ENCODE measurements at regions not wholly inside any gene's neighbourhood (a gene's known extent, or its start where the extent isn't known, plus 50 kb on each side); places are given as distances from the start of the nearest gene placed in this dataset.

DNA sequence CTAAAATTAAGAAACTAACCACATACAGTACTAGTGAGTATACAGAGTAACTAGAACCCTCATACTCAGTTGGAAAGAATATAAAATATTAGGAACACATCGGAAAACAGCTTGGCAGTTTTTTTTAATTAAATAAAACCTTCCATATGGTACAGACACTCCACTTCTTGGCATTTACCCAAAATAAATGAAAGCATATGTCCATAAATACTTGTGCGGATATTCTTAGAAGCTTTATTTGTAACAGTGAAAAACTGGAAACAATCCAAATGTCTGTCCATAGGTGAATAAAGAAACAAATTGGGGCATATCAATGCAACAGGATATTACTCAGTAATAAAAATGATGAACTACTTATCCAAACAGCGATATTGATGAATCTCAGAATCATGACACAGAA is 410.0 kb downstream of the HTR7 start:
- no peak for DNase-seq (ENCODE audit: extremely low read depth in 1 of 2, low read depth in 1 of 2)

DNA sequence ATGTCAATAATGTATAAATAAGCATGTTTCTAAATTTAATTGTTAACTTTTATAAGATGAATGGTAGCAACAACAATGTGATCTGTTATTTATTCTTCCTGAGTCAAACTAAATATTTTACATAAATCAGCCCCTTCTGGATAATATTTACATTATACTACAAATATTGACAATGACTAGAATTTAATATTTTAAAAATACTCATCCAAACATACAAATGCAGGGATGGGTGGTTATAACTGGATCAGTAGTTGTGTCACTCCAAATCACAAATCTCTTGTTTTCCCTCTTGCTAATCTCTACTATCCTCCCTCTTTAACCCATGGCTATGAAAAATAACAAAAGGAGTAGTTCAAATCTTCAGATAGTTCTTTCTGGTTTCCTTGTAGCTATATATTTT is 407.0 kb downstream of the HTR7 start:
- DNase-seq (ENCODE audit: extremely low read depth in 1 of 2, low read depth in 1 of 2), result no peak

DNA sequence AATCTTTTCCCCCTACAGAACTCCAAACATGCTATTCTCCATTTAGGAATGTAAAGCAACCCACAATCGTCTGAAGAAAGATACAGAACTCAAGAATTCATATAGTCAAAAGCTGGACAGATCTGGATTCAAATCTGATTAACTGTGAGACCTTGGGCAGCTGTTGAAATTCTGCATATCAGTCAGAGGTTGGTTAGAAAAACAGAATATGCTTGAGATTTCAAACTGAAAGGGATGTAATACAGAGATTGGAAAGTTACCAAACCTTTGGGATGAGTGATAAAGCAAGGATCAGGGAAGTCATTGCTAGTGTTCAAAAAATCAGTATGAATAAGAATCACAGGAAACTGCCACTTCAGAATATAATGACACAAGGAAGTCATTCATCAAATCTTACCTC is 406.6 kb downstream of the HTR7 start:
- no peak for DNase-seq (ENCODE audit: extremely low read depth in 1 of 2, low read depth in 1 of 2)

DNA sequence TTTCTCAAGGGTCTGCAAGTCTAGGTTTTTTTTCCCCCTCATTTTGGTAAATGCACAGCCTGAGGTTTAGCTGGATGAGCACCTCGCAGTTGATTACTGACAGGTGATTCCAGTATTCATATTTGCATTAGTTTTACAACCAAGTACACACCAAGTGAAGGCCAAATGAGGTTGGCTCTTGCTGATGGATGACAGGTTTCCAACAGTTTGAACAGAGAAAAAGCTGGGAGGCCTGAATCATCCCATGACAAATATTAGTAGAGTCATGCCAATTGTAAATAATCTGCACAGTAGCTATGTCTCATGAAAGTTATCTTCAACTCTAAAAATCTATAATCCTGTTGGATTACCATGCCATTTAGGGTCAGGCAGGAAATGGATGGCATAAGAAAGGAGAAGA is 399.8 kb downstream of the HTR7 start:
- DNase-seq (ENCODE audit: extremely low read depth in 1 of 2, low read depth in 1 of 2), result no peak

DNA sequence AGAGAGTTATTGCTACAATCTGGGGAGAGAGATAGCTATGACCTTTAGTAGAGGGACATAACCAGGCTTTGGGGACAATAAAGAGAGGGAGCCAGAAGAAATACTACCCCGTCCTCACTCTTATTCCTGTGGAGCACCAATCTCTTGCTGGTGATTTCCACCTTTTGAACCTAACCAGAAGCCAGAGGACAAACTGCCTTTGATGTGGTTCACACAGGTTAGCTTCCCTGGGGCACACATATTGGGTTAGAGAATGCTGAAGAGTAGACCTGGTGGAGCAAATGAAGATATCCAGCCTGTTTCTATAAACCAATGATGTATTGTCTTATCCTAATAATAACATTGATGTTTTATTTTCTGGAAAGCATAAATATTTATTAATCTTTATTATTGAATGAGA is 399.3 kb downstream of the HTR7 start:
- DNase-seq (ENCODE audit: extremely low read depth in 1 of 2, low read depth in 1 of 2), result no peak

DNA sequence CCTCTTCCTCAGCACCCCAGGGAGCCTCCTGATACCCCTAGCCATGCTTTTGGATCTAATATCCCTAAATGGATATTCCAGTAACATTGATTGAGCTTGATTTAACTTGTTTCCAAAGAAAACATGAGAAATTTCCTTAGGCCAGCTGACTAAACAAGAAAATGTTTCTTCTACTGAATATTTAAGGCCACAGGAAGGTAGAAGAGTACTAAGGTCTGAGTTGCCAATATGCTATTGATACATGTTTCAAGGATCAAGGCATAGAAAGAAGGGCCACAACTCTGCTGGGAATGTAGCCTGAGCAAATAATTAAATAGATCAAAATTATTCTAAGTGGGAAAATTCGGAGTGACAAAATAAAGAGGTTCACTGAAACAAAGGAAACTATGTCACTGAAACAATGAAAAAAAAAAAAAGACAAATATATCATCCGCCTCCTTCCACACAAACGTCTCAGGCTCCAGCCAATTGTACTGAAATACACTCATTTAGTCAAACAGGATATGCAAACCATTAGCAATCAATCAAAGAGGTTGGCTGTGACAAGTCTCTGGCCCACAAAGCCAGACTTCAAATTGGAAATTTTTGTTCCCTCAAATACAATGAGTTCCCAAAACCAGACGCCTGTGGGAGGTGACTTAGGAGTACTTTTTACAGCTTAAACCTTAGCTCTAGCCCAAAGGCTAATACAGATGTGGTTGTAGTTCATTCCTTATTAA is 396.2 kb downstream of the HTR7 start:
- DNase-seq (ENCODE audit: extremely low read depth in 1 of 2, low read depth in 1 of 2), result no peak

DNA sequence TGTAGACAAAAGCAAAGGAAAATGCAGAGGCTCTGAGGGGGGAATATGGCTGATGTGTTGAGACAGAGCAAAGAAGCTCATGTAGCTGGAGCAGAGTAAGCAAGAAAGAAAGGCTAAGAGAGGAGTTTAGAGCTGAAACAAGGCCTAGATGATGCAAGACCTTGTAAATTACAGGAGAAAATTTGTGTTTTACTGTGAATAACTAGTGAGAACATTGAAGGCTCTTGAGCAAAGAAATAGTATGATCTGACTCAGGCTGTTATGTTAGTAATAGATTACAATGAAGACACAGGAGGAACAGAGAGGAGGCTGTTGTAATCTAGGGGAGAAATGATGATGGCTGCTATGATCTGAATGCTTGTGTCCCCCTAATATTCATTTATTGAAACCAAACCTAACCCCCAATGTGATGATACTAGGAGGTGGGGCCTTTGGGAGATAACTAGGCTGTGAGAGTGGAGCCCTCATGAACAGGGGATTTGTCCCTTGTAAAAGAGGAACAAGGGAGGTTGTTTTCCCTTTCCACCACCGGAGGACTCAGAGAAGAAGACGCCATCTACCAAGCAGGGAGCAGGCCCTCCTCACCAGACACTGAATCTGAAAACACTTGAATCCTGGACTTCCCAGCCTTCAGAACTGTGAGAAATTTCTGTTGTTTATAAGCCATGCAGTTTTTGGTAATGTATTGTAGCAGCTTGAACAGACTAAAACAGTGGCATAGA is 394.9 kb downstream of the HTR7 start:
- no peak for DNase-seq (ENCODE audit: extremely low read depth in 1 of 2, low read depth in 1 of 2)

DNA sequence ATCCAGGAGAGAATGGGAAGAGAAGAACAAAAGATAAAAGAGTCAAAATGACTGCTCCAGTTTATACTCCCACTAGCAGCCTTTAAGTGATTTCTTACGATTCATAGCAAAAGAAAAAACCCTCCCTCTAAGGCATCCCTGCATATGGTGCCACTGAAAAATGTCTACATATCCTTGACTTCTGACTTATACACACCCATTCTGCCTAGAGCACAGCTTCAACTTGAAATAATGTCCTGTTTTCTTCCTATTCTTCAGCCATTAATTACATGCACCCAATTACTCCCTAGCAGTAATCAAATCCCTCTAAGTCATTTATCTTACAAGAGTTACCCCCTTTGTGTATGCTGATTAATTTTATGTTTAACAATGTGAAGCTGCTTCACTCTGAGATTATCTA is 393.5 kb downstream of the HTR7 start:
- DNase-seq (ENCODE audit: extremely low read depth in 1 of 2, low read depth in 1 of 2), result no peak

DNA sequence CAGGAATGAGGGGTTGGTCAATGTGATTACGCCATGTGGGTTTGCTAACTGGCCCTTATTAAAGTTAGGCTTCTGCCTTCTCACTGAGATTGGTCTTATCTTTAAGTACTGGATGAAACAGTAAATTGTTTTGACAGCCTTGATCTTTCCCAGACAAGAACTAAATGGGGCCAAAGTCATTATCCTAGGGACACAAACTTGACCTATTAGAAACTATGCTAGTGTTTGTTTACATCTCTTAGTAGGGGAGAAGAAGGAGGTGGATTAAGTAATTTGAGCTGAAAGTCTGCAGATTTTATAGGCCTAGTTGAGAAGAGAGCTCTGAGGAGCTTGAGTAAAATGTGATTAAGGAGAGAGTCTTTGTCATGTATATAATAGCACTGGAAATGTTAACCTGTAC is 386.9 kb downstream of the HTR7 start:
- no peak for DNase-seq (ENCODE audit: extremely low read depth in 1 of 2, low read depth in 1 of 2)

DNA sequence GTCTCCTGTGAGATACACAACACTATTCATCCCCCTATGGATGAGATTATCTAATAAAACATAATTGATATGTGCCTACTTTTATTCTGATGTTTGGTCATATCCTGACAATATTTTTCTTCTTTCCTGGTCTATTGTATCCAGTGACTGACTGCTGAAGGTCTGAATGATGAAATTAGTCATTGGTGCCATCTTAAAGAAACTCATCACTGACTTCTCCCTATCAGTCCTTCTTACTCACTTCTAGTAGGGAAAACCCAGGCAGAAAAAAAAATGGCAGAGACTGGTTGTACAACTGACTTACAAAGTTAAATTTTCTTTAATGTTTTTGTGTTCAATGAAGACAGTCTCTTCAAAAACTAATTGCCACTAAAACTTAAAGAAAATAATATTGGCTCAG is 377.4 kb downstream of the HTR7 start:
- no peak for DNase-seq (ENCODE audit: extremely low read depth in 1 of 2, low read depth in 1 of 2)

DNA sequence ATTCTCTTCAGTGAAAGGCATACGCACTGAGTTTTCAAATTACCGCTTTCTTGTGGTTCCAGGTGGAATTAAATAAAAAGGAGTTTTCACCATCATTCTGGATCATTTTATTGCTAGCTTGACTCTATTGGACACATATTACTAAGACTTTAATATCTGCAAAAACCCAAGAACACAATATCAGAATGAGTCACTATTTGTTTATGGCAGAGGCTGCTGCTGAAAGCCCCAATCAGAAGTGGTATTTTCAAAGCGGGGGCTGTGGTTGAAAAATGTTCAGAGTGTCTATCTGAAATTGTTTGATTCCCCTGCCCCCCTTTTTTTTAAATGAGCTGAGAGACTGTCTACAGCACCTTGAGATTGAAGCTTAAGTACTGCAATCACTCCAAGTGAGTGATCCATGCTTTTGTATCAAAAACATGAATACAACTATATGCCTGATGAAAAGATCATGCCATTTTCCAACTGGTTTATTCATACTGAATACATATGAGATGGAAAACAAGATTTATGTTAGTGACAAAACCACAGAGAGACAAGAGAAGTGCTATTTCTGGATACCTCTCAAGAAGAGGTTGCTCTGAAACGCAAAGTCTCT is 376.4 kb downstream of the HTR7 start:
- DNase-seq (ENCODE audit: extremely low read depth in 1 of 2, low read depth in 1 of 2), result no peak

DNA sequence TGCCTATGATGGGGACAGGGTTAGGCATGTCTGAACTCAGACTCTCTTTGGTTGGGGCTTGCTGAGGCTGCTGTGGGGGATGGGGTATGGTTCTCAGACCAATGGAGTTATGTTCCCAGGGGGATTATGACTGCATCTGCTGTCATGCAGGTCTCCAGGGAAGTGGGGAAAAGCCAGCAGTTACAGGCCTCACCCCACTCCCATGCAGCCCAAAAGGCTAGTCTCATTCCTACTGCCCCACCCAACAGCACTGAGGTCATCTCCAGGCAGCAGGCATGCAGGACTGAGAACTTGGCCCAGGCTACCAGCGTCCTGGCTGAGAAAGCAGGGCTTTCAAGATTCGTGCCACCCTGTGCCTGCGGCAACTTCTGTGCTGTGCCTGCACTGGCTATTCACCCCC is 373.3 kb downstream of the HTR7 start:
- DNase-seq (ENCODE audit: extremely low read depth in 1 of 2, low read depth in 1 of 2), result no peak

DNA sequence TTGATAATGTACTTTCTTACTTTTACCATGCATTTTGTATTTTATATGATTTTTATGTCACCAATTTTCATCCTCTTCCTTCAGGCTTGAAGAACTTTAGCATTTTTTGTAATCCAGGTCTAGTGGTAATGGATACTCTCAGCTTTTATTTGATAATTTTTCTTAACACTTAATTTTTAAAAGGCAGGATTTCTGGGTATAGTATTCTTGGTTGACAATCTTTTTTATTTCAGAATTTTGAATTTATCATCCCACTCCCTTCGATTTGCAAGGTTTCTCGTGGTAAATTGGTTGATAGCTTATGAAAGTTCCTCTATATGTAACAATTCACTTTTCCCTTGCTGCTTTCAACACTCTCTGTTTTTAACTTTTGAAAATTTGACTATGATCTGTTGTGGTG is 363.7 kb downstream of the HTR7 start:
- no peak for DNase-seq (ENCODE audit: extremely low read depth in 1 of 2, low read depth in 1 of 2)

DNA sequence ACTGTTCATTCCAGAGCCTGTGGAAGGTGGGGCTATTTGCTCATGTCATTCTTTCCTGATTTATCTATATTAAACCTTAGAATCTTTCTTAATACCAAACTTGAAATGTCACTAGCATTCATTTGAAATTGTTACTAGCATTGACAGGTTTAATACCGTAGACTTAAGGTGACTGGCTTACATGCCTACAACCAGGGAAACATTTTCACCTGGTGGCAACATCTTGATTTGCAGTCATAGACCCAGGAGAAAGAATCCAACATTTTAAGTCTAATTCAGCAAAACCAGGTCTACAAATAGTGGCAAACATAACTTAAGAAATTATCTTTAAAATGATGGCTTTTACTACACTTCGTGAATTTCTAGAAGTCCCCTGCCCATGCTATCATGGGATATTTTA is 353.7 kb downstream of the HTR7 start:
- no peak for DNase-seq (ENCODE audit: extremely low read depth in 1 of 2, low read depth in 1 of 2)

DNA sequence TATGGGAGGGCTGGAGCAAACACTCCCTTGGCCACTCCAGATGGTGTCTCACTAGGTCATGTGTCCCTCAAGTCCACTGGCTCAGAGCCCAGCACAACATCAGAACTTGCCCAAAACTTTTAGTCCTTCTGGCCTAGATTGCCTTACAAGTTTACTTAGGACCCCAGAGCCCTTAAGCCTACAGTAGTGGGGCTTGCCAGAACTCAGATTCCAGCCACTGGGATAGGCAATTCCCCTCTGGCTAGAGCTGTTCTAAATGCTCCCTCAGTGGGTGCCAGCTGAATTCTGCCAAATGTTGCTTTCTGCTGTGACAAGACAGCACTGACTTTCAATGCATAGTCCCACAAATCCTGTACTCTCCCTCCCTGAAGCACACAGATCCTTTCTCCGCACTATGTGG is 331.1 kb downstream of the HTR7 start:
- no peak for DNase-seq (ENCODE audit: extremely low read depth in 1 of 2, low read depth in 1 of 2)

DNA sequence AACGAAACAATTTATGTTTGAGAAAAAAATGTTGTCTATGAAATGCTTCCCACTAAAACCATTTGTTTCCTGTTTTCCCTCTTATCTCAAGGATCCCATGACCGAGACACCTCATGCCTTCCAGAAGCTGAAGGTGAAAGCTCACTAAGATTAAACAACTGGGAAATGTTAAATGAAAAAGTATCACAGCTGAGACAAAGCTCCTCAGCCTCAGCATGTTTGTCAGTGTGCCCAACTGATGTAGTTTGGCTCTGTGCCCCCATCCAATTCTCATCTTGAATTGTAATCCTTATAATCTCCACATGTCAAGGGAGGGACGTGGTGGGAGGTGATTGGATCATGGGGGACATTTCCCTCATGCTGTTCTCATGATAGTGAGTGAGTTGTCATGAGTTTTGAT is 327.3 kb downstream of the HTR7 start:
- DNase-seq (ENCODE audit: extremely low read depth in 1 of 2, low read depth in 1 of 2), result no peak

DNA sequence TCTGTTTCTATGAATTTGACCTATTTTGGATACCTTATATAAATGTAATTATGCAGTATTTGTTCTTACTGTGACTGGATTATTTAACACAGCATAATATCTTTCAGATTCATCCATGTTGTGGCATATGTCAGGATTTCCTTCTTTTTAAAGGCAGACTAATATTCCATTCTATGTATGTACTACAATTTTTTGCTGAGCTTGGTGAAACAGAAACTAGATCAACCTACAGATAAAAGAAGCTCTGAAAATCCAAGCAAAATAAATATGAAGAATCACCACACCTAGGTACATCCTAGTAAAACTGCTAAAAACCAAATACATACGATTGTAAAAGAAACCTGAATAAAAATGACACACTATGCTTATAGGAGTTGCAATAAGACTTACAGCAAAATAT is 300.5 kb downstream of the HTR7 start:
- DNase-seq (ENCODE audit: extremely low read depth in 1 of 2, low read depth in 1 of 2), result no peak

DNA sequence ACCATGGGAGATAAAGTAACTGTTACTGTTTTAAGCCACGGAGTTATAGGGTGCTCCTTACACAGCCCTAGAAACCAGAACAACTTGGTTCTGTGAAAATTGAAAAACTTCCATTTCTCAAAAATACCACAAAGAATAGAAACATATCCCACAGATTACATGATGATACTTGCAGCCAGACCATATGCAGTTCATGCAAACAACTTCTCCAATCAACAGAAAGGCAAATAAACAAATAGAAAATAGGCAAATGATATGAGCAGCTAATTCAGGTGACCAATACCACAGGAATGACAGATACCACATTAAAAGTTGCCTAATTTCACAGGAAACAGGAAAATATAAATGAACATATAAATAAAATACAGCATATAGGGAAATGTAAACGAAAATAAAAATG is 297.5 kb downstream of the HTR7 start:
- no peak for DNase-seq (ENCODE audit: extremely low read depth in 1 of 2, low read depth in 1 of 2)

DNA sequence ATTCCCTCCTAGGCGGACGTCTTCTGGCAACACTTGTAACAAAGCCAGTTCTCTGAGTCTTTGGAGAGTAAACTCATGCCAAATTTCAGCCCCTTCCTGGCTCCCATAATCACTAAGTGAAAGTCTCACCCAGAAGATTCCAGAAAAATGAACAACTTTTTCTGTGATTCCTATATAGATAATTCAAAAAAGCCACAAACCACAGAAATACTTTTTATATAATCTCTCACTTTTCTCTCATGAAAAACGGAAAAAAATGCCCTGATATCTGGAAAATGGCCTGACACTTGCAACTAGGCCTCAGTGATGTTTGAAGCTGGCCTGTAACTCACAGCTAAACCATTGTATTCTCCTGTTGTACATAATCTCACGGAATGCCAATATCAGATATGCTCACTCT is 296.2 kb downstream of the HTR7 start:
- no peak for DNase-seq (ENCODE audit: extremely low read depth in 1 of 2, low read depth in 1 of 2)

DNA sequence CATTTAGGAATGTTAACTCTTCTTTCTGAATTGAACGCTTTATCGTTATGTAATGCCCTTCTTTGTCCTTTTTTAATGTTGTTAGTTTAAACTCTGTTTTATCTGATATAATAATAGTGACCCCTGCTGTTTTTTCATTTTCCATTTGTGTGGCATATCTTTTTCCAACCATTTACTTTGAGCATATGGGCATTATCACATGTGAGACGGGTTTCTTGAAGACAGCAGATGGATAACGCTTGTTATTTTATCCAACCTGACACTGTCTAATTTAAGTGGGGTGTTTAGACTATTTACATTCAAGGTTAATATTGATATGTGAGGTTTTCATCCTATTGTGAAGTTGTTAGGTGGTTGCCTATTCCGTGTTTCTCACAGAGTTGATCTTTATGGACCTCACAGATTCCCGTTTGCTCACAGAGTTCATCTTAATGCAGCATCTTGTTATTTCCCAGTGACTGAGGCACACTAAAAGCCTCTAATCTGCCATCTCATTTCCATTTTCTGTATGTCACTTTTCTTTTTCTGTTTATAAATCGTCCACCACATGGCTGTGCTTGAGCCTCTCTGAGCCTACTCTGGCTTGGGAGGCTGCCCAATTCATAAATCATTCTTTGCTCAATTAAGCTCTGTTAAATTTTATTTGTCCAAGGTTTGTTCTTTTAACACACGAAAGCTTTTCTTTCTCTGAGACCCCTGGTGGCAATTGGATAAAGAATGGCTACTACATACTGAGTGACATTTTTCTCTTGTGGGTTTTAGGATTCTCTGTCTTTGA is 286.2 kb downstream of the HTR7 start:
- no peak for DNase-seq (ENCODE audit: extremely low read depth in 1 of 2, low read depth in 1 of 2)

DNA sequence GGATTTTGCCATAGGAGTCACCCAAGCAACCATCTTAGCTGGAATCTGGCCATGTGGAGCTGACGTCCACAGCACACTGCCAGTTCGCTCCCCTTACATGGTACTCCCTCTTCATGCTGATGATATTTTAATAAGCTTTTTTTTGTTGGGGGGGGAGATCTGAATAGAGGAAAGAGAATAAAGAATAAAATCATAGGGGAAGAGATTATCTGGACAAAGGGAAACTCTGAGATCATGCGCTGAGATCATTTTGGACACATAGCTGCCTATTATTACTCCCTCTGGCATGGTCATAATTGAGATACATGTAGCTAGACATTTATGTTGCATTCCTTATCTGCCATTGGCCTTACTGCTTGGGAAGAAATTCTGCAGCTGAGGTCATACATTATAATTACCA is 282.7 kb downstream of the HTR7 start:
- no peak for DNase-seq (ENCODE audit: extremely low read depth in 1 of 2, low read depth in 1 of 2)

DNA sequence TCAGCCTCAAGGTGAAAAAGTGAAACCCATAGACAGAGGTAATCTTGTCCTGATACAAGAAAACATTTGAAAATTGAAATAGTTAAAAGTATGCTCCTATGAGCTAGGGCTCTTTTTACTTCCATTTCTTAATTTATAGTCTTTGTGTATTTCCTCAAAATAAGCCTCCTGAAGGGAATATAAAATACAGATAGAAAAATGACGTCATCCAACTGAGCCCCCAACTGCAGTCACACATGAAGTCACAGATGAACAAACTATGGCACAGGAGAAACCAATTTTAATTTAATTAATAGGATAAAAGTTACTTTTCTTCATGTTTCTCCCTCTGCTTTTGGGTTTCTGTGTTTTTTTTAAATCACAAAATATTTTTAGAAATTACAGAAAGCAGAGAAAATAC is 280.3 kb downstream of the HTR7 start:
- no peak for DNase-seq (ENCODE audit: extremely low read depth in 1 of 2, low read depth in 1 of 2)
